ENCODE measurements at regions not wholly inside any gene's neighbourhood (a gene's known extent, or its start where the extent isn't known, plus 50 kb on each side); places are given as distances from the start of the nearest gene placed in this dataset.

DNA sequence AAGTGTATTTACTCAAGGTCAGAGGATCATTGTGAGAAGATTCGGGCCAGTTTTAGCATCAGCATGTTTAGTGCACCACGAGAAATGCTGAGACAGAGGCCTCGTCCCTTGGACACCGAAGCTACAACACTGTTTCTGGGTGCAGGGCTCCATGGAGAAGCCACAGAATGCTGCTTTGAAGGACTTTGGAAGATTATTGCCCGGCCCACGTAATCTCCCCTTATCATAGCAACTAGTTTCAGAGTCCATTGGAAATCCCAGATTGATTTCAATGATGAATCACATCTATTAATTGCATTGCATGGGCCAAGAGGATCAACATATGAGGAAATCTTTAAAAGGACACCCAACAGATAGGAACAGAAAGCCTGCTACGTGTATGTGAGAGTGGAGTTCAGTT is 156.0 kb downstream of the MAF start:
- DNase-seq (ENCODE audit: low read depth) = no peak

DNA sequence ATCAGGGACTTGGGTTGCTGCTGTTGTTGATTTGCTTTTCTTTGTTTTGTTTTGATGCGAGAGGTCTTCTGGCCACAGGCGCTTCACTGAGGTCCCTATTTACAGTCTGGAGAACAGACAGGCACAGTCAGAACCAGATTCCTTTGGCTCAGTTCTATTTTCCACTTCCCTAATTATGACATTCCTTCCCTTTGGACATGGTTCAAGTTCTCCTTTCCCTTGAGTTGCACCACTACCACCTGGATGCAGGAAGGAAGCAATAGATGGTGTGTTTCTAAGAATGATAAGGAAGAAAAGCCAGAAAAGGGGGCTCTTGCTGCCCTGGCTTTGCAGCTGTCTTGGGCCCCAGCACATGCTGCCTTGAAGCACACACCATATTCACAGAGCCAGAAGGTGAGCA is 160.6 kb downstream of the MAF start:
- DNase-seq (ENCODE audit: low read depth) = no peak

DNA sequence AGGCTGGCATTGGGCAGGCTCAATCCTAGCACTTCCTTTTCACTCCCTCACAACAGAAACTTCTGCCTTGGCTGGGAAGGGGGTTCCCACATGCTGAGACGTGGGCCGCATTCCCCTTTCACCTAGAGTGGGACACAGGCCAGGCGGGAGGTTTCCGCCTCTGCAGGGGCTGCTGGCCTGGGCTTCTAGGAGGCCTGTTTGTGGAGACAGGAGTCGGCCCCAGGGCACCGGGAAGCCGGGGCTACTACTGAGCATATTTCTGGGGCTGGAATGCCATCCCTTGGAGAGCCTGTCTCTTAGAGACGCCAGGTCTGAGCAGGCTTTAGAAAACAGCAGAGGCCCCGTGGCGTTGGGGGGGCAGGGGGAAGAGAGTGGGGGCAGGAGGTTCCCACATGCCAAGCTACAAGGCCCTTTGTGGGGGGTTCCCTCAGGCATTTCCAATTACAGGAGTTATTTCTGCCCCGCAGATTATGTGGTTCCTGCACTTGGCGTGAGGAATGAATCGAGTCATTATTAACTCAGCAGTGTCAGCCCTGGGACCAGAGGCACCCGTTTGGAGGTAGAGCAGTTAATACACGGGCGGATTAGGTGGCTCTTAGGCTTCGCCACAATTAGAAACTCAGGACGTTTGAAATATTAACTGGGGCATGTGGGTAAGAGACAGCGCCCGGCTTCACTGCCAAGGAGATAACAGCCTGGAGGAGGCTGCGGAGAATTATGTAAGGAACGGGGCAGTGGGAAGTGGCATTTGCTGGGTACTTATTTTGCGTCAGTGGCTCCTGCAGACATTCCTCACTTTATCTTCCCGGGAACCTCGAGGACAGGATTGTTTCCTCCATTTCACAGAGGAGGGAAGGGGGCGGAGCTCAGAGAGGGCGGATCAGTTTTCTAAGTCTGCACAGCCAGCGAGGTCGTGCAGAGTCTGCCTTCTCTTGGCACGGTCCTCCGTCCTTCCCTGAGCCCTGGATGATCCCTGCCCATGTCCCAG is 162.5 kb downstream of the MAF start:
- DNase-seq (ENCODE audit: low read depth) = no peak

DNA sequence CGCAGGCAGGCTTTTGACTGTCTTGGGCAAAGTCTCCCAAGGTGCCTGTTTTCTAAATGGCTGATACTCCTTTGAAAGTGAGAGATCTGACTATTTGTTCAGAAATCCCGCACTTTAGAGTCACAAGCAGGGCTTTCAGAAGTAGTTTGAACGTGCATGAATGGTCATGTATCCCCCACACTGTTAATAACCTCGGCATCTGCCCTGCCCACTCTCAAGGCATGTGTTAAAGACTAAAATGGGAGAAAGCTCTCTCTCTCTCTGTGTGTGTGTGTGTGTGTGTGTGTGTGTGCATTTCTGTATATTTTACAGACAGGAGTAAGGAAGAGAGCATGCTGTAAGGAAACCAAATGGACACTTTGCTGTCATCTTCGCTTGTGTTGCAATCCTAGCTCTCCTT is 163.7 kb downstream of the MAF start:
- DNase-seq (ENCODE audit: low read depth) = no peak

DNA sequence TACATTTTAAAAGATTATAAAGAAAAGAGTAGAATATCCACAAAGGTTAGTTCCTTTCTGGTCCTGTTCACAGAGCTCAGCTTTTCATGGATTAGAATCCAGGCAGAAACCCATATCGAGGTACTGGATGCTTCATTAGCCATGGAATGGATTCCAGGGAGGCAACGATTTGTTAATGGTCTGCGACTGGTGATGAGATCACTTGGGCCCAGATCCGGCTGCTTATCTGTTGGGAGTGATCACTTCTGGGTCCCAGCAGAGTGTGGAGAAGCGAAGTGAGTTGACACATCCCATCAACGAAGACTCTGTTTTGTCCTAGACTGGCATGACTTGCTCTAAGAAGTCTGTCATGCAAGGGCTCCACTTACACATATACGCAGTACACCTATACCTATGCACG is 165.8 kb downstream of the MAF start:
- DNase-seq (ENCODE audit: low read depth) = no peak

DNA sequence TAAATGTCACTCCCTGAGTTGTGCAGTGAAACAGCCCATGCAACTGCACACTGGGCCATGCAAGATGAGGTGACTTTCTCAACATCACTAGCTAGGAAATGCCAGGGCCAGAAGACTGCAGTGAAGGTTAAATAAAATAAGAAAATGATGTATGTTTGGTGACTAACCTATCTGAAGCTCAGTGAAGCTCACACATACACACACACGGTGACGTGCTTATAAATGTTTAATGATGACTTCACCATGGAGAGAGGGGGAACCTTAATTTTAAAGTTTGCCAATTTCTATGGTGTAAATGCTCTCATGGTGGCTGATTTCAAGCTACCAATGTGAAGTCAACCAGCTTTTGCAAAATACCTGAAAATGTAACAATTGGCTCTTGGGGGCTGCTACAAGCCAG is 166.4 kb downstream of the MAF start:
- no peak for DNase-seq (ENCODE audit: low read depth)

DNA sequence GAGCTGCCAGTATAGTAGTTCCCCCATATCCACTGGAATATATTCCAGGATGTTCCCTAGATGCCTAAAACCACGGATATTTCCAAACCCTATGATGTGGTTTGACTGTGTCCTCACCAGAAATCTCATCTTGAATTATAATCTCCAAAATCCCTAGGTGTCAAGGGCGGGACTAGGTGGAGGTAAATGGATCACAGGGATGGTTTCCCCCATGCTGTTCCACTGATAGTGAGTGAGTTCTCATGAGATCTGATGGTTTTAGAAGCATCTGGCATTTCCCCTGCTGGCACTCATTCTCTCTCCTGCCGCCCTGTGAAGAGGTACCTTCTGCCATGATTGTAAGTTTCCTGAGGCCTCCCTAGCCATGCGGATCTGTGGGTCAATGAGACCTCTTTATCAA is 168.6 kb downstream of the MAF start:
- DNase-seq (ENCODE audit: low read depth) = no peak

DNA sequence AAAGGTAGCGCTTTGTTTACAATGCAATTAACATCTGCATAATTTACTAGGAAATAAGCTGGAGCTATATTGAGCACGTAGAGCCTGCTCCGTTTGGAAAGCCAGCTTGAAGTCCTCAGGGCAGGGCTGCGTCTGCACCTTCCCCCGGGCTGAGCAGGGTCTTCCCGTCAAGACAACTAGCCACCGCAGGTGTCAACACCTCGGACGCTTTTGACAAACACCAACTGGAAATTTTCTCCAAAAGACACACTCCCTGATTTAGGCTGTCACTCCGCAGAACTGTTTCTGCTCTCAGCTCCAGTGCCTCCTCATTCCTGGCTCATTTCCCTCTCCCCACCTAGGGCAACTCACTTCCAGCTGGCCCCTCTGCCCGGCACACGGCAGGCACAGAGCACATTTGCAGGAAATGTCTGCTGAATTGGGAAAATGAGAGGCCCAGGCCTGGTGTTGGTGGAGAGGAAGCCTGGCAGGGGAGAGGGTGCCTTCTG is 170.3 kb downstream of the MAF start:
- DNase-seq (ENCODE audit: low read depth) = no peak

DNA sequence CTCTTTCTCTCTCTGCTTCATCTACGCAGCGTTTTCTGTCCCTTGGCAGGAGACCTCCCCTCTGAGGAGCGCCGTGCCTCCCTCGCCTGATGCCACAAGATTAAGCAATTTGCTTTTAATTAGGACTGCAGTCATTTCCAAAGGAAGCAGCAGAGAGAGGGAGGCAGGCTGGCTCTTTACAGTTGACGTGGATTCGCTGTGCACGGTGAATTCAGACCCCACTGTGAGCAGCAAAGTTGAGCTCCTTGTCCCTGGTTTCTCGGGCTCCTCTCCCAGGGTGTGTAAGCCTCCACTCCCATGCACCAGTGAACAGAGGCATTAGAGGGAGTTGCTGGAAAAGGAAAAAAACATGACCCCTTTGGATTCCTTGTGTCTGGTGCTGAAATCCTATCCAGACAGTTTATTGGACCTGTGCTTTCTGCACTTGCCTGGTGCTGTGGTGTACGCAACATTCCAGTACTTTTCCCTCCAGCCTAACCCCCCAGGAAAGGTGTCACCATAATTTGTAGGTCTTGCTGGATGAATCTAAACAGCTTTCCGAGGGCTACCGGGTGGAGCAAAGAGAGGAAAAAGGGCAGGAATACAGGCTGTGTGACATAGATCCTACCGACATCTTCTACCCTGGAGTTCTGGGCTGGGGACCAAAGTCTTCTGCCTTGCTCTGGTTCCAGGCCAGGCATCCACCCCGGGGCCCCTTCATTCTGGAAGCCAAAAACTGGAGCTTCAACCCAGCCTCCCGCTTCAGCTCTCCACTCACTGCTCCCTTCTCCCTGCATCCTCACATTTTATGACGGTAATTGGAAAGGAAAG is 171.0 kb downstream of the MAF start:
- no peak for DNase-seq (ENCODE audit: low read depth)

DNA sequence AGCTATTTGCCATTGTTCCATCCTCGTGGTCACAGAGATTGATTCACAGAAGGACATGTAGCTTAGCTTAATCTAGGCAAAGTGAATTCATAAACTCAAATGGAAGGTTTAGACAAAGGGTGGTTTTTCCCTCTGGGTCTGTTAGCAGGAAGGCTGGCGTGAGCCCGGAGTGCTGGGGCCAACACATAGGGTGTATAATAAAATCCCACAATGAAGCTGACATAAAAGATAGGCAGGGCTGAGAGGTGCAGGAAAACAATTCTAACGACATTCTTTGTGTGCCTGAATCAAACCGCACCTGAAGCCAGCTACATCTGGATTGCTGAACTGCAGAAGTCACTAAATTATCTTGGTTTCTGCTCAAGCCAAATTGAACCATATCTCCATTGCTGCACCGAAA is 173.9 kb downstream of the MAF start:
- DNase-seq (ENCODE audit: low read depth) = no peak

DNA sequence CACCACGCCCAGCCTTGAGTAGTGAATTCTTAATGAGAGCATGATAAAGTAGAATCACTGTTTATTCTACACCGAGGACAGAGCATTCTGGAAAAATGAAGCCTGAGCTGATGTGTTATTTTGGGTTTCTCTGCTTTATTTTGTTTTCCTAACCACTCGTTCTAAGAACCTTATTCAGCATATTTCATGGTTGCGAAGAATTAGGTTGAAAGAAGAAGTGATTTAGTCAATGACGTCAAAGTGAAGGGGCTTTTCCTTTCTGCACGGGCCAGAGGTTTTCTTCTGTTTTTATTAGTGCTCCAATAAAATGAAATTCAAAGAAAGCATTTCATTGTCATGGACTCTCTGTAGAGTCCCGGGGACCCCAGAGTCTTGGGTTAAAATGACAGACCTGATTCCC is 178.5 kb downstream of the MAF start:
- DNase-seq (ENCODE audit: low read depth) = no peak

DNA sequence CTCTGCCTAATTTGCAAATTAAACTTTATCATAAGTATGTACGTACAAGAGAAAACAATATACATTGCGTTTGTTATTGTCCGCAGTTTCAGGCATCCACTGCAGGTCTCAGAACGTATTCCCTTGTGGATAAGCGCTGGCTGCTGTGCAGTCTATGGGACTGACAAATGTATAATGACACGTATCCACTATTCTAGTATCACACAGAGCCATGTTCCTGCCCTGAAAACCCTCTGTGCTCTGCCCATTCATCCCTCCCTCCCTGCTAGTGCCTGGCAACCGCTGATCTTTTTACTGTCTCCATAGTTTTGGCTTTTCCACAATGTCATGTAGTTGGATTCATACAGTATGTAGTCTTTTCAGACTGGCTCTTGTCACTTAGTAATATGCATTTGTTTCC is 179.4 kb downstream of the MAF start:
- no peak for DNase-seq (ENCODE audit: low read depth)

DNA sequence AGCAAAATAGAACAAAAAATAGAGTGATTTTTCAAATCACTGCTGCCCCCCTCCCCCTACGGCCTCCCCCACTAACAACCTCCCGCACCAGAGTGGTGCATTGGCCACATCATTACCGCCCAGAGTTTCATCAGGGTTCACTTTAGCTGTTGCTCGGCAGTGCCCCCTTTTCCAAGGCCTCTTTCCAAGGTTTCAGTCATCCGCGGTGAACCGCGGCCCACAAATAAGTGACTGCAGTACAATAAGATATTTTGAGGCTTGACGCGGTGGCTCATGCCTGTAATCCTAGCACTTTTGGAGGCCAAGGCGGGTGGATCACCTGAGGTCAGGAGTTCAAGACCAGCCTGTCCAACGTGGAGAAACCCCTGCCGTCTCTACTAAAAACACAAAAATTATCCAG is 180.0 kb downstream of the MAF start:
- no peak for DNase-seq (ENCODE audit: low read depth)

DNA sequence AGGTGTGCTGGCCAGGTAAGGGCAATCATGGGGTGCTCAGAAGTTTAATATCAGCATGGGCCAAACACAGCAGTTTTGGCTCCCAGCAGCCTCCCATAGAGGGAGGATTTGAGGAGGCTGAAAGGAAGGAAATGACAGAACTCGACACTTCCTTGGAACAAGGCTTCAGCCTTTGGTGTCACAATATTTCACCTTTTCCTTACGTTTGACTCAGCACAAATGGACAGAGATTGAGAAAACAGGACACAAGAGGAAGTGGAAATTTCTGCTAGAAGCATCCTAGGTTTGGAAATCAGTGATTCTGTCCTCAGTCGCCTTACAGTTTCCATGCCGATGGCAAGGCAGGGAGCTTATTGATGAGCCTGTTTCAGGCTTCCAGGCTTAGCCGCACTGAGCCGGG is 181.4 kb downstream of the MAF start:
- DNase-seq (ENCODE audit: low read depth) = no peak

DNA sequence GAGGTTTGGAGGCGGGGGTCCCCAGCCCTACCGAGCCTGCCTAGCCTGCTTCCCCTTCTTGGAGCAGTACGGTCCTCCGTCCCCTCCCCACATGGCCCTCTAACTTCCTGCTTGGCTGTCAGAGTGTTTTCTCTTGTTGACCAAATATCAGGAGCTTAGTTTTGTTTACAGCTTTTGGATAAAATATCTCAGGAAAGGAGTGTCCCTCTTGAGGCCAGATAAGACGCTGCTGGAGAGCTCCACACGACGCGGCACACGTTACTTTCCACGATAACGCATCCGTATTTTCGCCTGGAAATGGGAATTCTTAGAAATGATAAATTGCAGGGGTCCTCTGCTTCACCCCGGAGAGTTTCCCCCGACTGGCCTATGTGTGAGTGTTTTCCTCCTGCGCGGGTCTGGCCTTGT is 182.9 kb downstream of the MAF start:
- no peak for DNase-seq (ENCODE audit: low read depth)

DNA sequence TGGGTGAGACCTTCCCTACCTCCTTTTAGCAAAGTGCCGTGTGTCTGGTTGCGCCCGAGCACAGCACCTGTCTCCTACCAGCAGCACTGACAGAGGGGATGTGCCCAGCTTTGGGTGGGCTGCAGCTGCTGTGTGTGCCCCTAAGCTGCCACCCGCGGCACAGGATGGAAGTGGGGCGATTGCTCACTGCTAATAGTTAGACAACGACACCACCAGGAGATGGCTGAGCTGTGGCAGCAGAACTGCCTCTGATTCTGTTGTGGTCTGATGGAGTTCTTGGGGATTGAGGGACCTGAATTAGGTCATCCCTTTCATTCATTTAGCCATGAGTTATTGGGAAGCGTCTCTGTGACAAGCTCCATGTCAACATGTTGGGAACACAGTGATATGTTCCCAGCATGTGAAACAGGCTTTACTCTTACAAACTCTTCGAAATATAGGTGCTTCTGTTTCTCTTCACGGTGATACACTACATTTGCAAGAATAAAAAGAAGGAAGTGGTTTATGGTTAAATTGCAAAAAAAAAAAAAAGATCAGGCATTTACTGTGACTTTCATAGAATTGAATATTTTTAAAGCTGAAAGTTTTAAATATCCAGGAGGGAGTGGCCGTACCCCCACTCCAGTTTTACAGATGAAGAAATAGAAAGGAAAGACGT is 184.4 kb downstream of the MAF start:
- no peak for DNase-seq (ENCODE audit: low read depth)

DNA sequence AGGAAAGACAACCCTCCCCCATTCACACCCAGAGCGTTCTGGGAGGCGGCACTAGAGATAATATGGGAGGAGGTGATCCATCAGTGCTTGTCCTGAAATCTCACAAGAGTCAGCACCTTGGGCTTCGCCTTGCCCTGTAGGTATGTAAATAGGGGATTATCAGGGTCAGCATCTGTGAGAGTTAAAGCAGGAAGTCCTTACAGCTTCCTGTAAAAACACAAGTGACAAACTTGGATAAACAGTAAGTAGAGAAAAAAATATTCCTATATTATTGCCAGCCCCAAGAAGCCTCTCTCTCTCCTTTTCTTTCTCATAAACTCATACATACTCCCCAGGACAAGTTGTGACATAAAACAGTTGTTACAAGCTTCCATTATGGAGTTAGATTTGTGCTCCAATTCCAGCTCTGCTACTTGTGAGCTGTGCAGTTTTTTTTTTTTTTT is 187.7 kb downstream of the MAF start:
- no peak for DNase-seq (ENCODE audit: low read depth)

DNA sequence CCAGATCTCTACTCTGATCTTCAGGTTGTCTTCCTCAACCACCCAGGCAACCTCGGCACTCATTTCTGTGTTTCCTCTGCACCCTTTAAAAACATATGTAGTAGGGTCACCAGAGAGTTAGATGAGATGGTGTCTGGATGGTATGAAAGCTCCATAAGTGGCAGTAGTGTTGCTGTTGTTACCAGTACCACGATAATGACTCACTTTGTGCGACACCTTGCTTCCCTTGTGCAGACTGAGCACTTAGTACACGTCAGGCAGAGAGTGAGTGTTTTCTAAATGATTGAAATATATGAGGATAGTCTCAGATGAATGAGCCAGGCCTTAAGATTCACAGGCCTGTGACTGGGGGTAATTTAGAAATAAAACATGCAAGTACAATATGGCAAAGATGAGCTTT is 188.7 kb downstream of the MAF start:
- DNase-seq (ENCODE audit: low read depth) = no peak

DNA sequence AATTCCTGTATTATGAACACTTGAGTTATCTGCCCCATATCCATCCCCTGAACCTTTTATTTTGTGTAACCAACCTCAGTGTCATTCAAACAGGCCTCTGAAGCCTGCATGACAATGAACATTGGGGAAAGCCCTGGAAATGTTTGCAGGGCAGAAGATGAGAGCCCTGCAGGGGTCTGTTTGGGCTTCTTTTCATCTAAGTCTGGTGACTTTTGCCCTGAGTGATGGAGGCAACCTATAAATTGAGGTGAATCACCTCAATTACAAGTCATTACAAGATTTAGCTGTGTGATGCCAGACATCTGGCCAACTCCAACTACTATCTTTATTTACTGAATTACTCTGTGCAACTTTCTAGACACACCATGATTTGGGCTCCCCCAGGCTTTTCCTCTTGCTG is 189.2 kb downstream of the MAF start:
- DNase-seq (ENCODE audit: low read depth) = no peak

DNA sequence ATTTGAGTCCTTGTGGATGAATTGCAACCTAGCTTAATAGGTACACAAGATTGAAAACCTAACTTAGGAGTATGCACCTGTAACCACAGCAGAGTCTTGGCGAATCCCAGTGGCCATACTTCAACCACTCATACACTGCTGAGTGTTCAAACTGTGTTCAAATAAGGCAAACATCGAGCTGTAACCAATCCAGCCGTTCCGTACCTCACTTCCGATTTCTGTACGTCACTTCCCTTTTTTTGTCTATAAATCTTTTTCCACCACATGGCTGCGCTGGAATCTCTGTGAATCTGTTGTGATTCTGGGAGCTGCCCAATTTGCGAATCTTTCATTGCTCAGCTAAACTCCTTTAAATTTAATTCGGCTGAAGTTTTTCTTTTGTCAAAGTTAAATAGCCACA is 190.6 kb downstream of the MAF start:
- no peak for DNase-seq (ENCODE audit: low read depth)

DNA sequence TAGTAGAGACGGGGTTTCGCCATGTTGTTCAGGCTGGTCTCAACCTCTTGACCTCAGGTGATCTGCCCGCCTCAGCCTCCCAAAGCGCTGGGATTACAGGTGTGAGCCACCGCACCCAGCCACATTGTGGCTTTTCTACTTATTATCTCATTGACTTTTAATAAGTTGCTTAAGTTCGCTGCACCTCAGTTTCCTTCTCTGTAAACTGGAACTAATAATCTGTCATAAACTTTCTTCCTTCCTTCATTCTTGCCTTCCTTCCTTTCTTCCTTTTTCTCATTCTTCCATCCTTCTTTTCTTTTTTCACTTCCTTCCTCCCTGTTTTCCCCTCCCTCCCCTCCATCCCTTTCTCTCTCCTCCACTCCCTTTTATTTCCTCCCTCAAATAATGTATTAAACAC is 192.2 kb downstream of the MAF start:
- no peak for DNase-seq (ENCODE audit: low read depth)

DNA sequence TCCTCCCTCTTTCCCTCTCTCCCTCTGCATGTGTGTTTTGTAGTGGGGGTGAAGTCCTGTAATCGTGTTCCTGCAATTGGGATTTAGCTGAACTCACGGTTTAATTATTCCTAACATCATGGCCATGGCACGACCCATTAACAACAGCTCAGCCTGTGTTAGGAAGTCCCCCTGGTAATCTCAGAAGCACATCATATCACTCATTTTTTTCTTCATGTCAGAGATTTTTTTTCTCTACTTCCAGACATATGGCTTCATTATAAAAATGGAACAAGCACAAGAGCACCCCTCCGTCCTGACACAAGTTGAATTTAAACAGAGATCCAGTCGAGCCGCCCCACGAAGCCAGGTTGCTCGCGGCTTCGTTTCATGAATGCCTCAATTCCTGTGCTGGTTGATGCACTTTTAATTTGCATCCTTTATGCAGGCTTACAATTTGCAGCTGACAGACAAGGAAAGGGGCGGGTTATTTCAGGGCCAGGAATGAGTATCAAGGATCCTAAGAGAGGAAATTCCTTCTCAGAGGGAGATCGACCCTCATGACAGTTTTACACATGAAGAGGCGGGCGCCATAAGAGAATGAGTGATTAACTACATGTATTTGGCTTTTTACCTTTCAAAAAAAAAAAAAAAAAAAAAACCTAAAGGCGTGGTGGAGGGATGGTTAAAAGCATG is 192.9 kb downstream of the MAF start:
- no peak for DNase-seq (ENCODE audit: low read depth)
